Activated CD4-positive, CD25-positive, alpha-beta regulatory T cell treated with anti-CD3 and anti-CD28 coated beads, Interleukin-2, amount 50 U/mL, for 72 hours (primary cell): ENCODE measurements at regions not wholly inside any gene's neighbourhood (a gene's known extent, or its start where the extent isn't known, plus 50 kb on each side); places are given as distances from the start of the nearest gene placed in this dataset.
"Not testable (repeated sequence)": the region's sequence is repeated elsewhere in the genome, so short reads cannot be mapped to it uniquely, and the experiment has no call there.

Experiments used
- DNase-seq: peaks from one replicate; pipeline ENCODE4 v3.0.0; 2021

- not testable (repeated sequence) for DNase-seq
Observed at GRCh38 chr7:35853194-35853593, 52.3 kb downstream of the SEPTIN7 start.

GRCh38 chr7:35854311-35854710 is 53.5 kb downstream of the SEPTIN7 start:
- no peak for DNase-seq

- no peak for DNase-seq
Observed at GRCh38 chr7:35856175-35856574, 55.3 kb downstream of the SEPTIN7 start.

- no peak for DNase-seq
Observed at GRCh38 chr7:35860664-35861063, 59.8 kb downstream of the SEPTIN7 start.

- DNase-seq: no peak
Observed at GRCh38 chr7:35865287-35865686, 64.4 kb downstream of the SEPTIN7 start.

- DNase-seq: no peak
Observed at GRCh38 chr7:35866186-35866585, 65.3 kb downstream of the SEPTIN7 start.

GRCh38 chr7:35869117-35869516 is 68.3 kb downstream of the SEPTIN7 start:
- DNase-seq: not testable (repeated sequence)

- DNase-seq: no peak
Observed at GRCh38 chr7:35869810-35870209, 69.0 kb downstream of the SEPTIN7 start.

GRCh38 chr7:35871856-35872255 is 71.0 kb downstream of the SEPTIN7 start:
- no peak for DNase-seq

- DNase-seq: no peak
Observed at GRCh38 chr7:35874886-35875285, 74.0 kb downstream of the SEPTIN7 start.

- DNase-seq: no peak
Observed at GRCh38 chr7:35875292-35875691, 74.4 kb downstream of the SEPTIN7 start.

- DNase-seq: no peak
Observed at GRCh38 chr7:35878351-35878750, 77.5 kb downstream of the SEPTIN7 start.

- not testable (repeated sequence) for DNase-seq
Observed at GRCh38 chr7:35887430-35887829, 86.6 kb downstream of the SEPTIN7 start.

- DNase-seq: no peak
Observed at GRCh38 chr7:35889001-35889400, 88.1 kb downstream of the SEPTIN7 start.

GRCh38 chr7:35889870-35890269 is 89.0 kb downstream of the SEPTIN7 start:
- DNase-seq: no peak

GRCh38 chr7:35891004-35891830 is 90.4 kb downstream of the SEPTIN7 start:
- DNase-seq: no peak

- no peak for DNase-seq
Observed at GRCh38 chr7:35893649-35894048, 92.8 kb downstream of the SEPTIN7 start.

- no peak for DNase-seq
Observed at GRCh38 chr7:35894721-35895120, 93.9 kb downstream of the SEPTIN7 start.

- no peak for DNase-seq
Observed at GRCh38 chr7:35900651-35901050, 99.8 kb downstream of the SEPTIN7 start.

- no peak for DNase-seq
Observed at GRCh38 chr7:35905555-35905954, 104.7 kb downstream of the SEPTIN7 start.

GRCh38 chr7:35906191-35906908 is 105.5 kb downstream of the SEPTIN7 start:
- peak; percentile 42 for DNase-seq

- DNase-seq: no peak
Observed at GRCh38 chr7:35908331-35909216, 107.7 kb downstream of the SEPTIN7 start.

- DNase-seq: no peak
Observed at GRCh38 chr7:35909870-35910357, 109.1 kb downstream of the SEPTIN7 start.
